Colonic mucosa (tissue), 4 donors: ENCODE measurements at regions not wholly inside any gene's neighbourhood (a gene's known extent, or its start where the extent isn't known, plus 50 kb on each side); places are given as distances from the start of the nearest gene placed in this dataset.

Experiments used
- DNase-seq: peaks from one replicate; pipeline ENCODE4 v3.0.0-alpha.2; 2020
- H3K27ac ChIP-seq: fragments of 200-600 bp; one replicate; pipeline ENCODE4 v1.8.0; 2021
- H3K27me3 ChIP-seq: fragments of 200-600 bp; one replicate; pipeline ENCODE4 v1.8.0; 2021
- H3K36me3 ChIP-seq: fragments of 200-600 bp; one replicate; pipeline ENCODE4 v1.8.0; 2021
- H3K4me1 ChIP-seq: fragments of 200-600 bp; one replicate; pipeline ENCODE4 v1.8.0; 2021; ENCODE audit warnings: mild to moderate bottlenecking
- H3K4me3 ChIP-seq: fragments of 200-600 bp; one replicate; pipeline ENCODE4 v1.8.0; 2021
- H3K9ac ChIP-seq, 2 donors: one replicate each; pipeline ENCODE4 v1.7.0; 2013; ENCODE audit warnings: control low read depth in 2 of 2, low read depth in 2 of 2, low read length in 2 of 2
- H3K9me3 ChIP-seq: fragments of 200-600 bp; one replicate; pipeline ENCODE4 v1.8.0; 2021
- intact Hi-C: fragments of 100-400 bp; cut with DNase I; formaldehyde crosslinking; loops from one replicate; pipeline ENCODE4 v1.14.1; 2022
- TF ChIP-seq, protein P1 (sequence below): fragments of 200-600 bp; IDR thresholded peaks from one replicate; pipeline ENCODE4 v1.8.0; 2022; ENCODE audit warnings: antibody characterized with exemption, mild to moderate bottlenecking
- donor health status: healthy.
- donor health status: DM: no; HTN: no; CAD: no.
- donor health status: DM: no; HTN: no; CAD: no.

DNA sequence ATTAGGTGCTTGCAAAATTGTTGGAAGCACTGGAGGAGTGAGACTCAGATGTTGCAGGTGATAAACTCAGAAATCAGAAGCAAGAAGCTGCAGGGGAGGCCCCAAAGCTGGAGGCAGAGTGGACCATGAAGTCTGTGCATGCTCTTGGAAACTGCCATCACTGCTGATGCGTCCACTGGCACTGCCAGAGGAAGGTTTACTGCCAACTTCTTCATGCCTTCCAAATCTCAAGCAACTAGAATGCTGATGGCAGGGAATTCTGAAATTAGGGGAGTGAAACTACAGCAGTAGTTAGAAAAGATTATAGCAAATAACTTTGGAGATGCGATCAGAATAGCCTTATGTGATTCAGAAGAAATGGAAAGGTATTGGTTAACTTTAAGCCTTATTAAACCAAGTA, 277.1 kb upstream of the SDK2 start:
- no peak for DNase-seq
- Histone ChIP-seq H3K4me3 (no peak overlapping the region), H3K27me3 (no peaks in the 10 kb centered on the region), H3K27ac (no peak overlapping the region), H3K36me3 (no peaks in the 10 kb centered on the region), H3K9me3 (no peaks in the 10 kb centered on the region), H3K9ac (no peak overlapping the region), H3K4me1 (no peaks in the 10 kb centered on the region)
- intact Hi-C loops = no loop called here
- TF ChIP-seq, protein P1, sequence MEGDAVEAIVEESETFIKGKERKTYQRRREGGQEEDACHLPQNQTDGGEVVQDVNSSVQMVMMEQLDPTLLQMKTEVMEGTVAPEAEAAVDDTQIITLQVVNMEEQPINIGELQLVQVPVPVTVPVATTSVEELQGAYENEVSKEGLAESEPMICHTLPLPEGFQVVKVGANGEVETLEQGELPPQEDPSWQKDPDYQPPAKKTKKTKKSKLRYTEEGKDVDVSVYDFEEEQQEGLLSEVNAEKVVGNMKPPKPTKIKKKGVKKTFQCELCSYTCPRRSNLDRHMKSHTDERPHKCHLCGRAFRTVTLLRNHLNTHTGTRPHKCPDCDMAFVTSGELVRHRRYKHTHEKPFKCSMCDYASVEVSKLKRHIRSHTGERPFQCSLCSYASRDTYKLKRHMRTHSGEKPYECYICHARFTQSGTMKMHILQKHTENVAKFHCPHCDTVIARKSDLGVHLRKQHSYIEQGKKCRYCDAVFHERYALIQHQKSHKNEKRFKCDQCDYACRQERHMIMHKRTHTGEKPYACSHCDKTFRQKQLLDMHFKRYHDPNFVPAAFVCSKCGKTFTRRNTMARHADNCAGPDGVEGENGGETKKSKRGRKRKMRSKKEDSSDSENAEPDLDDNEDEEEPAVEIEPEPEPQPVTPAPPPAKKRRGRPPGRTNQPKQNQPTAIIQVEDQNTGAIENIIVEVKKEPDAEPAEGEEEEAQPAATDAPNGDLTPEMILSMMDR = no peak

DNA sequence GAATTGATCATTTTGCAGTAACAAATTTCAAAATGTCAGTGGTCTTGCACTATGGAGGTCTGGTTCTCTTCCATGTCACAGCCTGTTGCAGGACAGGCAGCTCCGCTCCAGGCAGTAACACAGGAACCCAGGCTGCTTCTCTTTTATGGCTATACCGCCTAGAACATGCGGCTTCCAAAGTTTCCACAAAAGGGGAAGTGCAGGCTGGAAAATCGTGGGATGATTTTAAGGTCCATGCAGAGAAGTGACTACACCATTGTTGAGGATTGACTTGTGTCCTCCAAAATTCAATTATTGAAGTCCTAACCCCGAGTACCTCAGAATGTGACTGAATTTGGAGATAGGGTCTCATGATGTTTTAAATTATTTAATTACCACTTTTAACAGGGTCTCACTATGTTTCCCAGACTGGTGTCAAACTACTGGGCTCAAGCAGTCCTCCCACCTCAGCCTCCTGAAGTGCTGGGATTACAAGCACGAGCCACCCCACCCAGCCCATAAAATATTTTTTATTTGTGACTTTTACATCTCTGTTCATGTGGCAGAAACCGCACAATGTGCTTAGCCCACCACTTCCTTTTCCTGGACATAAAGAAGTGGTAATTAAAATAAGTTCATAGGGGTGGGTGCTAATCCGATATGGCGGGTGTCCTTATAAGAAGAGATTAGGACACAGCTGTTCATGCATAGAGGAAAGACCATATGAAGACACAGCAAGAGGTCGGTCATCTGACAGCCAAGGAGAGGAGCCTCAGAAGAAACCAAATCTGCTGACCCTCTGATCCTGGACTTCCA, 279.2 kb upstream of the RPL38 start:
- Histone ChIP-seq H3K27ac (no peak overlapping the region), H3K4me1 (no peaks in the 10 kb centered on the region), H3K36me3 (no peaks in the 10 kb centered on the region), H3K4me3 (no peak overlapping the region), H3K27me3 (no peaks in the 10 kb centered on the region), H3K9me3 (no peaks in the 10 kb centered on the region), H3K9ac (no peak overlapping the region)
- intact Hi-C loops = no loop called here
- TF ChIP-seq, protein P1 = no peak
- DNase-seq = no peak

GRCh38 chr17:73924909-73925186, 278.6 kb upstream of the RPL38 start:
- no peak overlapping the region for H3K27ac ChIP-seq
- H3K4me1 ChIP-seq = no peaks in the 10 kb centered on the region
- intact Hi-C loops = no loop called here
- no peaks in the 10 kb centered on the region for H3K36me3 ChIP-seq
- no peak overlapping the region for H3K4me3 ChIP-seq
- no peak for DNase-seq
- no peaks in the 10 kb centered on the region for H3K27me3 ChIP-seq
- no peaks in the 10 kb centered on the region for H3K9me3 ChIP-seq
- no peak overlapping the region for H3K9ac ChIP-seq
- TF ChIP-seq, protein P1 = no peak

GRCh38 chr17:73929860-73930430, 273.5 kb upstream of the RPL38 start:
- TF ChIP-seq, protein P1 = no peak
- no peaks in the 10 kb centered on the region for H3K36me3 ChIP-seq
- intact Hi-C loops = no loop called here

GRCh38 chr17:73932216-73932749, 271.2 kb upstream of the RPL38 start:
- H3K4me1 ChIP-seq = no peaks in the 10 kb centered on the region
- TF ChIP-seq, protein P1 = no peak

More at GRCh38 chr17:73929860-73930430, 273.5 kb upstream of the RPL38 start:
- Histone ChIP-seq H3K9me3 (no peaks in the 10 kb centered on the region), H3K4me1 (no peaks in the 10 kb centered on the region), H3K27ac (no peak overlapping the region), H3K9ac (no peak overlapping the region), H3K27me3 (no peaks in the 10 kb centered on the region), H3K4me3 (no peak overlapping the region)
- no peak for DNase-seq

More at GRCh38 chr17:73932216-73932749, 271.2 kb upstream of the RPL38 start:
- no peak overlapping the region for H3K27ac ChIP-seq
- no peak overlapping the region for H3K4me3 ChIP-seq
- no peak overlapping the region for H3K9ac ChIP-seq
- intact Hi-C loops = no loop called here
- peak; percentile 9 for DNase-seq
- H3K36me3 ChIP-seq = no peaks in the 10 kb centered on the region
- H3K27me3 ChIP-seq = no peaks in the 10 kb centered on the region
- no peaks in the 10 kb centered on the region for H3K9me3 ChIP-seq
